ENCODE measurements at regions not wholly inside any gene's neighbourhood (a gene's known extent, or its start where the extent isn't known, plus 50 kb on each side); places are given as distances from the start of the nearest gene placed in this dataset.

GRCh38 chr17:62868723-62869122, 60.6 kb upstream of the MARCHF10 start:
- WGBS = 87% methylated on average over 1 of the region's 2 CpGs

GRCh38 chr17:62868008-62868407, 59.9 kb upstream of the MARCHF10 start:
- no peak overlapping the region for H3K4me3 ChIP-seq
- no peaks in the 10 kb centered on the region for H3K9me3 ChIP-seq
- no peak for DNase-seq (ENCODE audit: low spot score in 2 of 2)
- 72% methylated on average over 4 of the region's 4 CpGs for WGBS
- no peaks in the 10 kb centered on the region for H3K36me3 ChIP-seq
- H3K27ac ChIP-seq = no peak overlapping the region
- peaks cover 8% of the 10 kb centered on the region for H3K4me1 ChIP-seq
- H3K27me3 ChIP-seq = peaks cover 5% of the 10 kb centered on the region
- TF ChIP-seq POLR2A (IDR thresholded peaks at IDR 0.05) (no peak), EP300 (IDR thresholded peaks at IDR 0.05) (no peak), CTCF (IDR thresholded peaks at IDR 0.05) (no peak), POLR2AphosphoS5 (IDR thresholded peaks at IDR 0.05) (no peak)

More at GRCh38 chr17:62868723-62869122, 60.6 kb upstream of the MARCHF10 start:
- Histone ChIP-seq H3K4me3 (no peak overlapping the region), H3K27me3 (peaks cover 5% of the 10 kb centered on the region), H3K36me3 (no peaks in the 10 kb centered on the region), H3K4me1 (peaks cover 8% of the 10 kb centered on the region), H3K27ac (no peak overlapping the region), H3K9me3 (no peaks in the 10 kb centered on the region)
- no peak for DNase-seq (ENCODE audit: low spot score in 2 of 2)
- TF ChIP-seq POLR2AphosphoS5 (IDR thresholded peaks at IDR 0.05) (no peak), EP300 (IDR thresholded peaks at IDR 0.05) (no peak), POLR2A (IDR thresholded peaks at IDR 0.05) (no peak), CTCF (IDR thresholded peaks at IDR 0.05) (no peak)

- peaks cover 8% of the 10 kb centered on the region for H3K4me1 ChIP-seq
- no peak overlapping the region for H3K4me3 ChIP-seq
- DNase-seq (ENCODE audit: low spot score in 2 of 2) = no peak
- WGBS = 71% methylated on average over 5 of the region's 5 CpGs
- peaks cover 5% of the 10 kb centered on the region for H3K27me3 ChIP-seq
- no peaks in the 10 kb centered on the region for H3K36me3 ChIP-seq
- H3K9me3 ChIP-seq = no peaks in the 10 kb centered on the region
- no peak for TF ChIP-seq POLR2A (IDR thresholded peaks at IDR 0.05)
- no peak for TF ChIP-seq CTCF (IDR thresholded peaks at IDR 0.05)
- TF ChIP-seq POLR2AphosphoS5 (IDR thresholded peaks at IDR 0.05) = no peak
- TF ChIP-seq EP300 (IDR thresholded peaks at IDR 0.05) = no peak
- H3K27ac ChIP-seq = no peak overlapping the region
Observed at GRCh38 chr17:62867303-62867702, 59.2 kb upstream of the MARCHF10 start.

DNA sequence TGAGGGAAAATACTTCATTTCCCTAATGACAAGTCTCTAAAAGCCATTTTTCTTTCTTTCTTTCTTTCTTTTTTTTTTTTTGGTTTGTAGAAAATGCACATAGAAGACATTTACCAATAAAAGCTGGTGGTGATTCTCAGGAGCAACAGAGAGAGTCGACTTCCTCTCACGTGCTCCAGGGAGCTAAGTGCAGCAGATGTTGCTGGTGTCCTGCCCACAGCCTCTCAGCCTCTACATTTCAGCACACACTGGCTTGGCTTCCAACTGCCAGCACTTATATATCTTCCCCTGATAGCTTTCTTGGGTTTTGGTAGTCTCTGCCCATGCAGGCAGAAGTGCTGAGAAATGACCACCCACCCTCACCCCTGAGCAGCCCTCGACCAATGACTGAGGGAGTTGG, 58.4 kb upstream of the MARCHF10 start:
- no peak for DNase-seq (ENCODE audit: low spot score in 2 of 2)
- Histone ChIP-seq H3K27me3 (peaks cover 5% of the 10 kb centered on the region), H3K36me3 (no peaks in the 10 kb centered on the region), H3K9me3 (no peaks in the 10 kb centered on the region), H3K4me3 (no peak overlapping the region), H3K4me1 (peaks cover 8% of the 10 kb centered on the region), H3K27ac (no peak overlapping the region)
- TF ChIP-seq EP300 (IDR thresholded peaks at IDR 0.05) (no peak), POLR2A (IDR thresholded peaks at IDR 0.05) (no peak)
- WGBS = 77% methylated on average over 3 of the region's 3 CpGs

GRCh38 chr17:62865586-62865985, 57.5 kb upstream of the MARCHF10 start:
- DNase-seq (ENCODE audit: low spot score in 2 of 2) = no peak
- Histone ChIP-seq H3K27ac (no peak overlapping the region), H3K27me3 (peaks cover 5% of the 10 kb centered on the region)

More at GRCh38 chr17:62865586-62865985, 57.5 kb upstream of the MARCHF10 start:
- WGBS = 94% methylated on average over 1 of the region's 1 CpG
- H3K4me1 ChIP-seq = peaks cover 6% of the 10 kb centered on the region
- no peak for TF ChIP-seq POLR2AphosphoS5 (IDR thresholded peaks at IDR 0.05)
- TF ChIP-seq POLR2A (IDR thresholded peaks at IDR 0.05) = no peak
- TF ChIP-seq EP300 (IDR thresholded peaks at IDR 0.05) = no peak
- no peak for TF ChIP-seq CTCF (IDR thresholded peaks at IDR 0.05)
- H3K4me3 ChIP-seq = no peak overlapping the region
- H3K9me3 ChIP-seq = no peaks in the 10 kb centered on the region
- no peaks in the 10 kb centered on the region for H3K36me3 ChIP-seq

All from suprapubic skin (tissue), 4 donors.